ENCODE measurements at regions not wholly inside any gene's neighbourhood (a gene's known extent, or its start where the extent isn't known, plus 50 kb on each side); places are given as distances from the start of the nearest gene placed in this dataset.

DNA sequence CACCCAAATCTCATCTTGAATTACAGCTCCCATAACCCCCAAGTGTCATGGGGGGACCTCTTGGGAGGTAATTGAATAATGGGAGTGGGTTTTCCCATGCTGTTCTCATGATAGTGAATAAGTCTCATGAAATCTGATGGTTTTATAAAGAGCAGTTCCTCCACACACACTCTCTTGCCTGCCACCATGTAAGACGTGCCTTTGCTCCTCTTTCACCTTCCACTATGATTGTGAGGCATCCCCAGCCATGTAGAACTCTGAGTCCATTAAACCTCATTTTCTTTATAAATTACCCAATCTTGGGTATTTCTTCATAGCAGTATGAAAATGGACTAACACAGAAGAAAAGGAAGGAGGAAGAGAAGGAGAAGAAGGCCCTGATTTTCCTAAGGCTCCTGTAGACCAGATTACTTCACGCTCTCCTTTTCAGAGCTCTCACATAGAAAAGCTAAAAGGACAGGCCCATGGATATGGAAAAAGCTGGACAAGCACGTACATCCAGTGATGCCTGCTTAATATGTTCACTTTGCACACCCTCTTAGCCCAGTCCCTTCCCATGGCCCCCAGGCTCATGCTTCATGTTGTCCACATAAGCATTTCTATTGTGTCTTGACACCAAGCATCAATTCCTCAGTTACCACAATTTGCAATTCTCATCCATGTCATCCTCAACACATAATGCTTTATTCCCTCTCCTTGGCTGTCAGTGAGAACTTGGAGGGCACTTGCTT is 354.8 kb downstream of the CD83 start:
- Histone ChIP-seq H3K36me3 (ENCODE audit: control insufficient read depth, insufficient read depth, low read length) (no peaks in the 10 kb centered on the region), H3K4me1 (peaks cover 10% of the 10 kb centered on the region; the same call in 1 of the 2 replicates), H3K4me3 (ENCODE audit: low read depth, low read length) (no peak overlapping the region), H3K9me3 (no peaks in the 10 kb centered on the region; the same call in 1 of the 2 replicates), H3K27me3 (replicated peaks; ENCODE audit: control insufficient read depth, insufficient read depth, low read length) (no peaks in the 10 kb centered on the region)
- no TSS peak for BruUV-seq (replicated peaks)
- DNase-seq = no peak
- Mint-ChIP-seq H3K9me3 (ENCODE audit: unreplicated experiment) (peaks cover 10% of the 10 kb centered on the region), H3K4me3 (ENCODE audit: unreplicated experiment) (no peak overlapping the region), H3K36me3 (ENCODE audit: insufficient read depth, unreplicated experiment) (no peaks in the 10 kb centered on the region), H3K27ac (ENCODE audit: unreplicated experiment) (no peak overlapping the region), H3K4me1 (ENCODE audit: low read depth, unreplicated experiment) (no peaks in the 10 kb centered on the region), H3K27me3 (ENCODE audit: insufficient read depth, unreplicated experiment) (no peaks in the 10 kb centered on the region)
- intact Hi-C loops (cut with micrococcal nuclease; ENCODE audit: unreplicated experiment) = no loop called here
- POLR2A ChIA-PET = no interaction called here
- no peak for TF ChIP-seq CTCF (IDR thresholded peaks at IDR 0.05; ENCODE audit: insufficient read depth in 1 of 2, low read depth in 1 of 2, low read length in 1 of 2, severe bottlenecking in 1 of 2, unreplicated experiment in 1 of 2)
- CTCF ChIA-PET = no interaction called here

GRCh38 chr6:14472986-14473337 is 355.4 kb downstream of the CD83 start:
- Mint-ChIP-seq H3K27ac (ENCODE audit: unreplicated experiment) (no peak overlapping the region), H3K9me3 (ENCODE audit: unreplicated experiment) (peaks cover 10% of the 10 kb centered on the region), H3K4me1 (ENCODE audit: low read depth, unreplicated experiment) (no peaks in the 10 kb centered on the region), H3K4me3 (ENCODE audit: unreplicated experiment) (no peak overlapping the region), H3K27me3 (ENCODE audit: insufficient read depth, unreplicated experiment) (no peaks in the 10 kb centered on the region), H3K36me3 (ENCODE audit: insufficient read depth, unreplicated experiment) (no peaks in the 10 kb centered on the region)
- TF ChIP-seq CTCF (IDR thresholded peaks at IDR 0.05; ENCODE audit: insufficient read depth in 1 of 2, low read depth in 1 of 2, low read length in 1 of 2, severe bottlenecking in 1 of 2, unreplicated experiment in 1 of 2) = no peak
- Histone ChIP-seq H3K36me3 (ENCODE audit: control insufficient read depth, insufficient read depth, low read length) (no peaks in the 10 kb centered on the region), H3K9me3 (no peaks in the 10 kb centered on the region; the same call in 1 of the 2 replicates), H3K27me3 (replicated peaks; ENCODE audit: control insufficient read depth, insufficient read depth, low read length) (no peaks in the 10 kb centered on the region), H3K4me1 (peaks cover 15% of the 10 kb centered on the region; the same call in 1 of the 2 replicates), H3K4me3 (ENCODE audit: low read depth, low read length) (no peak overlapping the region)
- BruUV-seq (replicated peaks) = no TSS peak
- ChIA-PET POLR2A (no interaction called here), CTCF (no interaction called here)
- DNase-seq = no peak
- intact Hi-C loops (cut with micrococcal nuclease; ENCODE audit: unreplicated experiment) = no loop called here

DNA sequence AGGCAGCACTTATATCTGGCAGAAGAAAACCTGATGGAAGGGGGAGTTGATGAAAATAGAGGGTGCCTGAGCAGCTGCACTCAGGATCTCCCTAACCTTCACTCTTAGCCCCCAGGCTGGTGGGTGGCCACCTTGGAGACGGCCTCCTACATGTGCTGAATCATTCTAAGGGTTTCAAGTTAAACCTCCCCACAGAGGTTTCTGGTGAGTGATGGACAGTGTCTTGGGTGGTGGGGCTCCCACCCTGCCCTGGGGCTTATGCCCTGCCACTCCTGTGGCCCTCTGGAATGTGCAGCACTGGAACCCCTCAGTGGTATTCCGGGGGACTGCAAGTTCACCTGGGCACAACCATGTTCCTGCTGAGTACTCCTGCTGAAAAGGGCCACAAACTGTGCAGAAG is 357.2 kb downstream of the CD83 start:
- Mint-ChIP-seq H3K4me3 (ENCODE audit: unreplicated experiment) (no peak overlapping the region), H3K9me3 (ENCODE audit: unreplicated experiment) (peaks cover under 1% of the 10 kb centered on the region), H3K27me3 (ENCODE audit: insufficient read depth, unreplicated experiment) (no peaks in the 10 kb centered on the region), H3K36me3 (ENCODE audit: insufficient read depth, unreplicated experiment) (no peaks in the 10 kb centered on the region), H3K4me1 (ENCODE audit: low read depth, unreplicated experiment) (no peaks in the 10 kb centered on the region), H3K27ac (ENCODE audit: unreplicated experiment) (no peak overlapping the region)
- no TSS peak for BruUV-seq (replicated peaks)
- no peak for DNase-seq
- H3K36me3 ChIP-seq (ENCODE audit: control insufficient read depth, insufficient read depth, low read length) = no peaks in the 10 kb centered on the region
- H3K9me3 ChIP-seq = no peaks in the 10 kb centered on the region; the same call in none of the 2 replicates
- intact Hi-C loops (cut with micrococcal nuclease; ENCODE audit: unreplicated experiment) = no loop called here
- H3K4me3 ChIP-seq (ENCODE audit: low read depth, low read length) = no peak overlapping the region
- H3K4me1 ChIP-seq = peaks cover 15% of the 10 kb centered on the region; the same call in 1 of the 2 replicates
- no peak for TF ChIP-seq CTCF (IDR thresholded peaks at IDR 0.05; ENCODE audit: insufficient read depth in 1 of 2, low read depth in 1 of 2, low read length in 1 of 2, severe bottlenecking in 1 of 2, unreplicated experiment in 1 of 2)
- ChIA-PET POLR2A (no interaction called here), CTCF (no interaction called here)
- no peaks in the 10 kb centered on the region for H3K27me3 ChIP-seq (replicated peaks; ENCODE audit: control insufficient read depth, insufficient read depth, low read length)

Measured in Caco-2 (cell line).